ENCODE measurements at regions not wholly inside any gene's neighbourhood (a gene's known extent, or its start where the extent isn't known, plus 50 kb on each side); places are given as distances from the start of the nearest gene placed in this dataset.
"Not testable (repeated sequence)": the region's sequence is repeated elsewhere in the genome, so short reads cannot be mapped to it uniquely, and the experiment has no call there.

DNA sequence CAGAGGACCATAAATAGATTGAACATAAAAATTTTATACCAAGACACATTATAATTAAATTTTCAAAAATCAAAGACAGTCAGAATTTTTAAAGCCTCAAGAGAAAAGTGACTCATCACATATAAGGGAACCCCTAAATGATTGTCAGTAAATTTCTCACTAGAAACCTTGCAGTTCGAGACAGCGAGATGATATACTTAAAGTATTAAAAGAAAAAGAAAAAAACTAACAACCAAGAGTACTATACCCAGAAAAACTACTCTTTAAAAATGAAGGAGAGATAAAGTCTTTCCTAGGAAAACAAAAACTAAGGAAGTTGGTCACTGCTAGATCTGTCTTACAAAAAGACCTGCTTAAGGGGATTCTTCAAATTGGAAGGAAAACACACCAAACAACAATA is 251.4 kb upstream of the MSX2 start:
- Histone ChIP-seq H3K27ac (no peak overlapping the region), H3K27me3 (replicated peaks in 1 of 7) (no peaks in the 10 kb centered on the region), H3K4me3 (no peak overlapping the region), H3K9me3 (peaks cover 0 to 50% (median 38%) of the 10 kb centered on the region in 8 donors), H3K4me1 (no peaks in the 10 kb centered on the region), H3K36me3 (no peaks in the 10 kb centered on the region)
- no peak for DNase-seq
- 88 to 100% (median 90%) methylated on average over 2 of the region's 2 CpGs for WGBS, 5 donors
- no peak for TF ChIP-seq POLR2AphosphoS5 (IDR thresholded peaks at IDR 0.05)
- TF ChIP-seq POLR2A (IDR thresholded peaks at IDR 0.05) = no peak
- TF ChIP-seq, protein P1, sequence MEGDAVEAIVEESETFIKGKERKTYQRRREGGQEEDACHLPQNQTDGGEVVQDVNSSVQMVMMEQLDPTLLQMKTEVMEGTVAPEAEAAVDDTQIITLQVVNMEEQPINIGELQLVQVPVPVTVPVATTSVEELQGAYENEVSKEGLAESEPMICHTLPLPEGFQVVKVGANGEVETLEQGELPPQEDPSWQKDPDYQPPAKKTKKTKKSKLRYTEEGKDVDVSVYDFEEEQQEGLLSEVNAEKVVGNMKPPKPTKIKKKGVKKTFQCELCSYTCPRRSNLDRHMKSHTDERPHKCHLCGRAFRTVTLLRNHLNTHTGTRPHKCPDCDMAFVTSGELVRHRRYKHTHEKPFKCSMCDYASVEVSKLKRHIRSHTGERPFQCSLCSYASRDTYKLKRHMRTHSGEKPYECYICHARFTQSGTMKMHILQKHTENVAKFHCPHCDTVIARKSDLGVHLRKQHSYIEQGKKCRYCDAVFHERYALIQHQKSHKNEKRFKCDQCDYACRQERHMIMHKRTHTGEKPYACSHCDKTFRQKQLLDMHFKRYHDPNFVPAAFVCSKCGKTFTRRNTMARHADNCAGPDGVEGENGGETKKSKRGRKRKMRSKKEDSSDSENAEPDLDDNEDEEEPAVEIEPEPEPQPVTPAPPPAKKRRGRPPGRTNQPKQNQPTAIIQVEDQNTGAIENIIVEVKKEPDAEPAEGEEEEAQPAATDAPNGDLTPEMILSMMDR (IDR thresholded peaks at IDR 0.05 in 8 of 11, conservative IDR thresholded peaks at IDR 0.05 in 3 of 11) = no peak
- intact Hi-C loops (cut with DNase I; ENCODE audit: low total_unique reads) = no loop called here

DNA sequence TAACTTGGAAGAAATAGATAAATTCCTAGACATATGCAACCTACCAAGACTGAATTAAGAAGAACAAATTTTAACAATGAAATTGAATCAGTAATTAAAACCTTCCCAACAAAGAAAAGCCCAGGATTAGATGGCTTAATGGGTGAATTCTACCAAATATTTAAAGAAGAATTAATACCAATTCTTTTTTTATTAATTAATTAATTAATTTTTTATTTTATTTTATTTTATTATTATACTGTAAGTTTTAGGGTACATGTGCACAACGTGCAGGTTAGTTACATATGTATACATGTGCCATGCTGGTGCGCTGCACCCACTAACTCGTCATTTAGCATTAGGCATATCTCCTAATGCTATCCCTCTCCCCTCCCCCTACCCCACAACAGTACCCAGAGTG is 248.4 kb upstream of the MSX2 start:
- whole genome bisulfite sequencing, 5 donors = 87 to 97% (median 92%) methylated on average over 3 of the region's 3 CpGs
- intact Hi-C loops (cut with DNase I; ENCODE audit: low total_unique reads); H3K4me3 ChIP-seq; H3K36me3 ChIP-seq; H3K27me3 ChIP-seq (replicated peaks in 1 of 7); H3K4me1 ChIP-seq; H3K27ac ChIP-seq; DNase-seq: not testable (repeated sequence)
- peaks cover 0 to 68% (median 59%) of the 10 kb centered on the region in 8 donors for H3K9me3 ChIP-seq

DNA sequence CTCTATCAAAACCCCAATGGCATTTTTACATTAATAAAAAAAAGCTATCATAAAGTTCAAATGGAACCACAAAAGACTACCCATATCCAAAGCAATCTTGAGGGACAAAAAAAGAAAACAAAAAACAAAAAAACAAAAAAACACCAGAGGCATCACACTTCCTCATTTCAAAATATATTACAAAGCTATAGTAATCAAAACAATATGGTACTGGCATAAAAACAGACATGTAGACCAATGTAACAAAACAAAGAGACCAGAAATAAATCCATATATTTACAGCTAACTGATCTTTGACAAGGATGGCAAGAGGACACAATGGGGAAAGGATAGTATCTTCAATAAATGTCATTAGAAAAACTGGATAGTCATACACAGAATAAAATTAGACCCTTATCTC is 245.1 kb upstream of the MSX2 start:
- Histone ChIP-seq H3K36me3 (no peaks in the 10 kb centered on the region), H3K4me3 (no peak overlapping the region), H3K9me3 (peaks cover 0 to 43% (median 38%) of the 10 kb centered on the region in 8 donors), H3K27ac (no peak overlapping the region), H3K4me1 (no peaks in the 10 kb centered on the region), H3K27me3 (replicated peaks in 1 of 7) (peaks cover 0 to 21% (median 0%) of the 10 kb centered on the region in 7 donors)
- no peak for TF ChIP-seq POLR2A (IDR thresholded peaks at IDR 0.05)
- TF ChIP-seq, protein P1 (IDR thresholded peaks at IDR 0.05 in 8 of 11, conservative IDR thresholded peaks at IDR 0.05 in 3 of 11) = no peak
- no peak for TF ChIP-seq POLR2AphosphoS5 (IDR thresholded peaks at IDR 0.05)
- intact Hi-C loops (cut with DNase I; ENCODE audit: low total_unique reads) = no loop called here
- no peak for DNase-seq

DNA sequence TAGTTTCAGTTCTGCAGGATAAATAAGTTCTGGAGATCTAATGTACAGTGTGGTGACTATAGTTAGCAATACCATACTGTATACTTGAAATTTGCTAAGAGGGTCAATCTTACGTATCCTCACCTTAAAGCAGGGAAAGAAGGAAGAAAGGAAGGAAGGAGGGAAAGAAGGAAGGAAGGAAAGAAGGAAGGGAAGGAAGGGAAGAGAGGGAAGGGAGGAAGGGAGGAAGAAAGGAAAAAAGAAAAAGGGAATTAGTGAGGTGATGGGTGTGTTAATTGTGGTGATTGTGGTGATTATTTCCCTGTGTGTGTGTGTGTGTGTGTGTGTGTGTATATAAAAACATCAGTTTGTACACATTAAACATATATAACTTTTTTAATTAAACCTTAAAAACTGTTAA is 242.6 kb upstream of the MSX2 start:
- Histone ChIP-seq H3K27ac (no peak overlapping the region), H3K9me3 (peaks cover 0 to 45% (median 26%) of the 10 kb centered on the region in 8 donors), H3K36me3 (no peaks in the 10 kb centered on the region), H3K4me1 (no peaks in the 10 kb centered on the region), H3K4me3 (no peak overlapping the region), H3K27me3 (replicated peaks in 1 of 7) (peaks cover 0 to 24% (median 0%) of the 10 kb centered on the region in 7 donors)
- DNase-seq = no peak
- WGBS, 5 donors = 90 to 98% (median 92%) methylated on average over 1 of the region's 1 CpG
- intact Hi-C loops (cut with DNase I; ENCODE audit: low total_unique reads) = no loop called here
- TF ChIP-seq POLR2AphosphoS5 (IDR thresholded peaks at IDR 0.05) = no peak
- no peak for TF ChIP-seq POLR2A (IDR thresholded peaks at IDR 0.05)
- TF ChIP-seq, protein P1 (IDR thresholded peaks at IDR 0.05 in 8 of 11, conservative IDR thresholded peaks at IDR 0.05 in 3 of 11) = no peak

DNA sequence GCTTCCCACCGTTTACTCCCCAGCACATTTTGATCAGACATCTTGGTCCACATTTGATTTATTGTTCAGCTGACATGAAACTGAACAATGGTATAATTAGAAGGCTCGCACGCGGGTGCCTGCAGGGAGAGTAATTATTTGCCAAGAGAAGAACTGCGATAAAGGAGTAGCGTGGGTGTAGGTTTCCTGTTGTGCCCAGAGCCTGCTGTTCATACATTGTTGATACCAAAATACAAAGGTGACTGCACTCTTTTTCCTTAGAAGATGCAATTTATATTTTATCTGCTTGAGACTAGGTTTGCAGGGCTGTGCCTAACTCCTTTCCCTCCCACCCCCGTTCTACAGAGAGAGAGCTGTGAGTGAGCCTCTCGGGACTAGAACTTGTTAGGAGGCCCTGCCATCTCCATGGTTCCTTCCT is 241.8 kb upstream of the MSX2 start:
- intact Hi-C loops (cut with DNase I; ENCODE audit: low total_unique reads) = no loop called here
- H3K9me3 ChIP-seq = peaks cover 0 to 48% (median 26%) of the 10 kb centered on the region in 8 donors
- no peak for DNase-seq
- no peak overlapping the region for H3K27ac ChIP-seq
- 12 to 25% (median 19%) methylated on average over 8 of the region's 8 CpGs for WGBS, 5 donors
- TF ChIP-seq POLR2A (IDR thresholded peaks at IDR 0.05) (no peak), POLR2AphosphoS5 (IDR thresholded peaks at IDR 0.05) (no peak)
- TF ChIP-seq, protein P1 (IDR thresholded peaks at IDR 0.05 in 8 of 11, conservative IDR thresholded peaks at IDR 0.05 in 3 of 11) = no peak
- H3K4me3 ChIP-seq = no peak overlapping the region
- no peaks in the 10 kb centered on the region for H3K36me3 ChIP-seq
- H3K27me3 ChIP-seq (replicated peaks in 1 of 7) = peaks cover 0 to 24% (median 0%) of the 10 kb centered on the region in 7 donors
- H3K4me1 ChIP-seq = no peaks in the 10 kb centered on the region
